PFSK-1 (cell line): ENCODE measurements at regions not wholly inside any gene's neighbourhood (a gene's known extent, or its start where the extent isn't known, plus 50 kb on each side); places are given as distances from the start of the nearest gene placed in this dataset.

ENCODE experiments used
- POLR2AphosphoS5 ChIP-seq: IDR thresholded peaks from 2 replicates; pipeline ENCODE4 v1.6.1; 2012; ENCODE audit warnings: low read depth, mild to moderate bottlenecking, control low read depth, low read length, moderate library complexity
- SIN3A ChIP-seq: IDR thresholded peaks from 2 replicates; pipeline ENCODE4 v1.6.1; 2012; ENCODE audit warnings: mild to moderate bottlenecking, low read length, moderate library complexity, borderline replicate concordance; ENCODE audit not compliant: insufficient read depth
- TAF1 ChIP-seq: IDR thresholded peaks from 2 replicates; pipeline ENCODE4 v1.6.1; 2012; ENCODE audit warnings: low read length, control low read depth, borderline replicate concordance; ENCODE audit not compliant: insufficient read depth
- TF ChIP-seq, protein P1 (sequence below), 2 experiments: IDR thresholded peaks; 2 replicates each; pipeline versions ENCODE4 v1.6.1 to v1.8.0; 2011 to 2012; ENCODE audit warnings: low read depth in 2 of 2, low read length in 2 of 2, control low read depth in 1 of 2, inconsistent platforms in 1 of 2, mild to moderate bottlenecking in 1 of 2, moderate library complexity in 1 of 2; ENCODE audit not compliant: insufficient read depth in 1 of 2

DNA sequence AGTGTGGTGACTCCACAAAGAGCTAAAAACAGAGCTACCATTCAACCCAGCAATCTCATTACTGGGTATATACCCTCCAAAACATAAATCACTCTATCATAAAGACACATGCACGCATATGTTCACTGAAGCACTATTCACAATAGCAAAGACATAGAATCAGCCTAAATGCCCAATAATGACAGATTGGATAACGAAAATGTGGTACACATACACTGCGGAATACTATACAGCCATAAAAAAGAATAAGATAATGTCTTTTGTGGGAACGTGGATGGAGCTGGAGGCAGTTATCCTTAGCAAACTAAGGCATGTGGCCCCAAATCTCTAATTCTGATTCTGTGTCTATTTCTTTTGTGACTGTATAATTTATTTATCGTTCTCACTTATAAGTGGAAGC lies 89.0 kb upstream of the PRNP start:
- TF ChIP-seq TAF1 (no peak), POLR2AphosphoS5 (no peak), SIN3A (no peak)
- TF ChIP-seq, protein P1, sequence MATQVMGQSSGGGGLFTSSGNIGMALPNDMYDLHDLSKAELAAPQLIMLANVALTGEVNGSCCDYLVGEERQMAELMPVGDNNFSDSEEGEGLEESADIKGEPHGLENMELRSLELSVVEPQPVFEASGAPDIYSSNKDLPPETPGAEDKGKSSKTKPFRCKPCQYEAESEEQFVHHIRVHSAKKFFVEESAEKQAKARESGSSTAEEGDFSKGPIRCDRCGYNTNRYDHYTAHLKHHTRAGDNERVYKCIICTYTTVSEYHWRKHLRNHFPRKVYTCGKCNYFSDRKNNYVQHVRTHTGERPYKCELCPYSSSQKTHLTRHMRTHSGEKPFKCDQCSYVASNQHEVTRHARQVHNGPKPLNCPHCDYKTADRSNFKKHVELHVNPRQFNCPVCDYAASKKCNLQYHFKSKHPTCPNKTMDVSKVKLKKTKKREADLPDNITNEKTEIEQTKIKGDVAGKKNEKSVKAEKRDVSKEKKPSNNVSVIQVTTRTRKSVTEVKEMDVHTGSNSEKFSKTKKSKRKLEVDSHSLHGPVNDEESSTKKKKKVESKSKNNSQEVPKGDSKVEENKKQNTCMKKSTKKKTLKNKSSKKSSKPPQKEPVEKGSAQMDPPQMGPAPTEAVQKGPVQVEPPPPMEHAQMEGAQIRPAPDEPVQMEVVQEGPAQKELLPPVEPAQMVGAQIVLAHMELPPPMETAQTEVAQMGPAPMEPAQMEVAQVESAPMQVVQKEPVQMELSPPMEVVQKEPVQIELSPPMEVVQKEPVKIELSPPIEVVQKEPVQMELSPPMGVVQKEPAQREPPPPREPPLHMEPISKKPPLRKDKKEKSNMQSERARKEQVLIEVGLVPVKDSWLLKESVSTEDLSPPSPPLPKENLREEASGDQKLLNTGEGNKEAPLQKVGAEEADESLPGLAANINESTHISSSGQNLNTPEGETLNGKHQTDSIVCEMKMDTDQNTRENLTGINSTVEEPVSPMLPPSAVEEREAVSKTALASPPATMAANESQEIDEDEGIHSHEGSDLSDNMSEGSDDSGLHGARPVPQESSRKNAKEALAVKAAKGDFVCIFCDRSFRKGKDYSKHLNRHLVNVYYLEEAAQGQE (IDR thresholded peaks at IDR 0.05; ENCODE audit: insufficient read depth in 1 of 2, low read depth in 2 of 2, low read length in 2 of 2): no peak
